ENCODE measurements at regions not wholly inside any gene's neighbourhood (a gene's known extent, or its start where the extent isn't known, plus 50 kb on each side); places are given as distances from the start of the nearest gene placed in this dataset.

- Mint-ChIP-seq H3K36me3 (no peaks in the 10 kb centered on the region), H3K4me3 (no peak overlapping the region), H3K27ac (no peak overlapping the region), H3K4me1 (no peaks in the 10 kb centered on the region), H3K27me3 (ENCODE audit: insufficient read depth, low read depth) (no peaks in the 10 kb centered on the region), H3K9me3 (no peaks in the 10 kb centered on the region)
- Histone ChIP-seq H3K36me3 (no peaks in the 10 kb centered on the region), H3K4me2 (no peak overlapping the region), H3K4me3 (no peak overlapping the region), H3K27me3 (no peaks in the 10 kb centered on the region), H3K9me3 (ENCODE audit: low read depth) (no peaks in the 10 kb centered on the region), H3K79me2 (ENCODE audit: low read depth) (no peaks in the 10 kb centered on the region), H3F3A (ENCODE audit: low read depth) (no peaks in the 10 kb centered on the region), H3K9ac (no peak overlapping the region), H4K20me1 (ENCODE audit: low read depth) (no peaks in the 10 kb centered on the region), H3K27ac (no peak overlapping the region), H3K4me1 (no peaks in the 10 kb centered on the region), H2AFZ (replicated peaks) (no peak overlapping the region)
- TF ChIP-seq EZH2 (IDR thresholded peaks at IDR 0.05) (no peak), EZH2phosphoT487 (IDR thresholded peaks at IDR 0.05) (no peak), CTCF (IDR thresholded peaks at IDR 0.05) (no peak)
- no peak for DNase-seq (ENCODE audit: low spot score)
Measured at GRCh38 chr20:52888096-52888495, 84.1 kb upstream of the TSHZ2 start.

- Mint-ChIP-seq H3K4me3 (no peak overlapping the region), H3K4me1 (no peaks in the 10 kb centered on the region), H3K9me3 (no peaks in the 10 kb centered on the region), H3K27me3 (ENCODE audit: insufficient read depth, low read depth) (peaks cover 4% of the 10 kb centered on the region), H3K27ac (no peak overlapping the region), H3K36me3 (no peaks in the 10 kb centered on the region)
- TF ChIP-seq EZH2 (IDR thresholded peaks at IDR 0.05): no peak
- TF ChIP-seq EZH2phosphoT487 (IDR thresholded peaks at IDR 0.05): no peak
- no peak for TF ChIP-seq CTCF (IDR thresholded peaks at IDR 0.05)
- no peak overlapping the region for H3K27ac ChIP-seq
- no peak overlapping the region for H3K4me3 ChIP-seq
- no peaks in the 10 kb centered on the region for H3K79me2 ChIP-seq (ENCODE audit: low read depth)
- H3K4me1 ChIP-seq: no peaks in the 10 kb centered on the region
- H3K4me2 ChIP-seq: no peak overlapping the region
- H3K36me3 ChIP-seq: no peaks in the 10 kb centered on the region
- H3K9me3 ChIP-seq (ENCODE audit: low read depth): no peaks in the 10 kb centered on the region
- no peak overlapping the region for H2AFZ ChIP-seq (replicated peaks)
- DNase-seq (ENCODE audit: low spot score): no peak
- no peaks in the 10 kb centered on the region for H3F3A ChIP-seq (ENCODE audit: low read depth)
- no peak overlapping the region for H3K9ac ChIP-seq
- H4K20me1 ChIP-seq (ENCODE audit: low read depth): no peaks in the 10 kb centered on the region
- no peaks in the 10 kb centered on the region for H3K27me3 ChIP-seq
Measured at GRCh38 chr20:52880997-52881396, 91.2 kb upstream of the TSHZ2 start.

- H3K4me3 Mint-ChIP-seq: no peak overlapping the region
- H3K27ac ChIP-seq: no peak overlapping the region
- H2AFZ ChIP-seq (replicated peaks): no peak overlapping the region
- TF ChIP-seq EZH2 (IDR thresholded peaks at IDR 0.05): no peak
- no peak for TF ChIP-seq EZH2phosphoT487 (IDR thresholded peaks at IDR 0.05)
- TF ChIP-seq CTCF (IDR thresholded peaks at IDR 0.05): no peak
- H3K4me1 Mint-ChIP-seq: no peaks in the 10 kb centered on the region
- no peaks in the 10 kb centered on the region for H3K9me3 Mint-ChIP-seq
- peaks cover 4% of the 10 kb centered on the region for H3K27me3 Mint-ChIP-seq (ENCODE audit: insufficient read depth, low read depth)
- no peak overlapping the region for H3K9ac ChIP-seq
- no peaks in the 10 kb centered on the region for H3K9me3 ChIP-seq (ENCODE audit: low read depth)
- H3K4me1 ChIP-seq: no peaks in the 10 kb centered on the region
- H3K27ac Mint-ChIP-seq: no peak overlapping the region
- no peaks in the 10 kb centered on the region for H3K79me2 ChIP-seq (ENCODE audit: low read depth)
- no peaks in the 10 kb centered on the region for H3K36me3 ChIP-seq
- H3K4me2 ChIP-seq: no peak overlapping the region
- H3K4me3 ChIP-seq: no peak overlapping the region
- no peaks in the 10 kb centered on the region for H3F3A ChIP-seq (ENCODE audit: low read depth)
- no peaks in the 10 kb centered on the region for H3K27me3 ChIP-seq
- no peaks in the 10 kb centered on the region for H3K36me3 Mint-ChIP-seq
- H4K20me1 ChIP-seq (ENCODE audit: low read depth): no peaks in the 10 kb centered on the region
- DNase-seq (ENCODE audit: low spot score): no peak
Measured at GRCh38 chr20:52880259-52880658, 91.9 kb upstream of the TSHZ2 start.

GRCh38 chr20:52874241-52874640, 97.9 kb upstream of the TSHZ2 start:
- no peaks in the 10 kb centered on the region for H3K9me3 ChIP-seq (ENCODE audit: low read depth)
- no peaks in the 10 kb centered on the region for H3K27me3 ChIP-seq
- H3F3A ChIP-seq (ENCODE audit: low read depth): no peaks in the 10 kb centered on the region
- H3K27ac Mint-ChIP-seq: no peak overlapping the region
- no peak overlapping the region for H3K27ac ChIP-seq
- no peak overlapping the region for H3K4me3 ChIP-seq
- no peaks in the 10 kb centered on the region for H3K9me3 Mint-ChIP-seq
- H3K4me3 Mint-ChIP-seq: no peak overlapping the region
- H3K4me1 ChIP-seq: no peaks in the 10 kb centered on the region
- H2AFZ ChIP-seq (replicated peaks): peak overlapping the region; percentile 57
- H3K9ac ChIP-seq: no peak overlapping the region
- TF ChIP-seq CTCF (IDR thresholded peaks at IDR 0.05) (no peak), EZH2 (IDR thresholded peaks at IDR 0.05) (no peak), EZH2phosphoT487 (IDR thresholded peaks at IDR 0.05) (no peak)
- no peak overlapping the region for H3K4me2 ChIP-seq
- no peaks in the 10 kb centered on the region for H4K20me1 ChIP-seq (ENCODE audit: low read depth)
- no peaks in the 10 kb centered on the region for H3K36me3 ChIP-seq
- H3K27me3 Mint-ChIP-seq (ENCODE audit: insufficient read depth, low read depth): no peaks in the 10 kb centered on the region
- no peak for DNase-seq (ENCODE audit: low spot score)
- H3K36me3 Mint-ChIP-seq: no peaks in the 10 kb centered on the region
- no peaks in the 10 kb centered on the region for H3K79me2 ChIP-seq (ENCODE audit: low read depth)
- H3K4me1 Mint-ChIP-seq: no peaks in the 10 kb centered on the region
